ENCODE measurements at regions not wholly inside any gene's neighbourhood (a gene's known extent, or its start where the extent isn't known, plus 50 kb on each side); places are given as distances from the start of the nearest gene placed in this dataset.

- TF ChIP-seq HDAC3 (IDR thresholded peaks at IDR 0.05; ENCODE audit: borderline replicate concordance, partially characterized antibody) (no peak), CTCF (IDR thresholded peaks at IDR 0.05 in 2 of 3, conservative IDR thresholded peaks at IDR 0.05 in 1 of 3; ENCODE audit: insufficient read depth in 2 of 3, low read depth in 1 of 3, low read length in 3 of 3) (no peak), ZFP91 (CRISPR knock-in tag; IDR thresholded peaks at IDR 0.05) (no peak), EP400 (IDR thresholded peaks at IDR 0.05) (no peak), HDAC6 (IDR thresholded peaks at IDR 0.05; ENCODE audit: low read depth, low read length) (no peak), ZNF274 (IDR thresholded peaks at IDR 0.05; ENCODE audit: borderline replicate concordance, low read depth, low read length) (no peak), NRF1 (conservative IDR thresholded peaks at IDR 0.05 in 1 of 2, IDR thresholded peaks at IDR 0.05 in 1 of 2) (no peak), RCOR1 (IDR thresholded peaks at IDR 0.05; ENCODE audit: borderline replicate concordance in 1 of 2, low read depth in 2 of 2, low read length in 2 of 2) (no peak), BRD9 (IDR thresholded peaks at IDR 0.05; ENCODE audit: low read depth, partially characterized antibody) (no peak), SMARCC2 (IDR thresholded peaks at IDR 0.05; ENCODE audit: low read depth) (no peak)
Observed at GRCh38 chr21:15278279-15278678, 213.5 kb upstream of the NRIP1 start.
